ENCODE measurements at regions not wholly inside any gene's neighbourhood (a gene's known extent, or its start where the extent isn't known, plus 50 kb on each side); places are given as distances from the start of the nearest gene placed in this dataset.
A peak's percentile ranks its signal among the peaks of the same experiment; 100 is the strongest.

GRCh38 chr15:39376371-39376909 lies 204.4 kb upstream of the THBS1 start:
- no peak for TF ChIP-seq CTCF (IDR thresholded peaks at IDR 0.05; ENCODE audit: low read depth, low read length)
- H3K4me3 ChIP-seq (ENCODE audit: low read depth, low read length): no peak overlapping the region
- in situ Hi-C loops (cut with HindIII; ENCODE audit: low sequenced_read_pairs): no loop called here
- DNase-seq (ENCODE audit: low read depth, low spot score): no peak

DNA sequence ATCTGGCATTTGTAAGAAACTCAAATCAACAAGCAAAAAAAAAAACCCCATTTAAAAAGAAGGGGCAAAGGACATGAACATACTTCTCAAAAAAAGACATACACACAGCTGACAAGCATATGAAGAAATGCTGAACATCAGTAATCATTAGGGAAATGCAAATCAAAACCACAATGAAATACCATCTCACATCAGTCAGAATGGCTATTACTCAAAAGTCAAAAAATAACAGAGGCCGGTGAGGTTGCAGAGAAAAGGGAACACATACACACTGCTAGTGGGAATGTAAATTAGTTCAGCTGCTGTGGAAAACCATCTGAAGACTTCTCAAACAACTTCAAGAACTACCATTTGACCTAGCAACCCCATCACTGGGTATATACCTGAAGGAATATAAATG lies 199.4 kb upstream of the THBS1 start:
- H3K4me3 ChIP-seq (ENCODE audit: low read depth, low read length): no peak overlapping the region
- TF ChIP-seq CTCF (IDR thresholded peaks at IDR 0.05; ENCODE audit: low read depth, low read length): no peak
- in situ Hi-C loops (cut with HindIII; ENCODE audit: low sequenced_read_pairs): no loop called here
- peak; percentile 13 for DNase-seq (ENCODE audit: low read depth, low spot score)

- no peak for DNase-seq (ENCODE audit: low read depth, low spot score)
- no peak for TF ChIP-seq CTCF (IDR thresholded peaks at IDR 0.05; ENCODE audit: low read depth, low read length)
- in situ Hi-C loops (cut with HindIII; ENCODE audit: low sequenced_read_pairs): no loop called here
- H3K4me3 ChIP-seq (ENCODE audit: low read depth, low read length): no peak overlapping the region
Observed at GRCh38 chr15:39388118-39388517, 192.8 kb upstream of the THBS1 start.

DNA sequence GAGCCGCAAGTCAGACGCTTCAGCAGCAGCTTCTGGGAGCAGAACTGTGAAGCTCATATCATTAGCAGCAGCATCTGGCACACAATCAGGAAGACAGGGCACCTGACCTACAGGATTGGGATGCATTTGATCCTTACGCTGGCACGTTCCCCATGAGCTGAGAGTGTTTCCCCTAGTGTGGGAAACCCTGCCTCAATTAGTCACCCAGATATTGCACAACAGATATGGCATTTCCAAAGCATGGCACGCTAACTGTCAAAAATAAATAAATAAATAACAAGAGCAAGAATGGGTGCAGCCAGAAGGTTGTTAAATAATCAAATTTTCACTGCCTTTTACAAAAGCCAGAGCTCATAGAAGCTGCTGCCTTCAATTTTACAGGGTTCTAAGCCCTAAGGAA lies 189.6 kb upstream of the THBS1 start:
- no peak overlapping the region for H3K4me3 ChIP-seq (ENCODE audit: low read depth, low read length)
- no peak for TF ChIP-seq CTCF (IDR thresholded peaks at IDR 0.05; ENCODE audit: low read depth, low read length)
- in situ Hi-C loops (cut with HindIII; ENCODE audit: low sequenced_read_pairs): no loop called here
- DNase-seq (ENCODE audit: low read depth, low spot score): no peak

DNA sequence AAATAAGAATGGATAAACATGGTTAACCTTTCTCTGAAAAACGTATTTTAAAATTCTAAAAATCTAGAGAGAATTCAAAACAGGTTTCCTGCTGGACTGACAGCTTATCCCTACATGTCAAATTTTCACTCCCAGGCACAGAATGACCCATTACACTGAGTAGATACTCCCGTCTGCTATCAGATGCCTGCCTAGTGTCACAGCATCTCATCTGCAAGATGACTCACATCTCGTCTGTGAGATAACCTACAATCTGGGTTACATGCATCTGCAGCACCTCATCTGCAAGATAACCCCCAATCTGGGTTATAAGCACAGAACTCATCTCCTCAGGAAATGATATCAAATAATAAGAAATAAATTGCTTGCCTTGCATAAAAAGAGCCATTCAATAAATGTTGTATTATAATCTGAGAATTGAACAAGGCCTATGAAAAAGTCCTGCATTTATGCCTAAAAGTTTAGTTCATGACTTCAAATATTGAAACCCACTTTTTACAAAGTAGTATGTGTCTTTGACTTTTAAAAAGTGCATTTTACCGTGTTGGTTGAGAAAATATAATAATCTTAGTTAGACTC lies 188.3 kb upstream of the THBS1 start:
- no peak for TF ChIP-seq CTCF (IDR thresholded peaks at IDR 0.05; ENCODE audit: low read depth, low read length)
- no peak for DNase-seq (ENCODE audit: low read depth, low spot score)
- no peak overlapping the region for H3K4me3 ChIP-seq (ENCODE audit: low read depth, low read length)
- in situ Hi-C loops (cut with HindIII; ENCODE audit: low sequenced_read_pairs): no loop called here

DNA sequence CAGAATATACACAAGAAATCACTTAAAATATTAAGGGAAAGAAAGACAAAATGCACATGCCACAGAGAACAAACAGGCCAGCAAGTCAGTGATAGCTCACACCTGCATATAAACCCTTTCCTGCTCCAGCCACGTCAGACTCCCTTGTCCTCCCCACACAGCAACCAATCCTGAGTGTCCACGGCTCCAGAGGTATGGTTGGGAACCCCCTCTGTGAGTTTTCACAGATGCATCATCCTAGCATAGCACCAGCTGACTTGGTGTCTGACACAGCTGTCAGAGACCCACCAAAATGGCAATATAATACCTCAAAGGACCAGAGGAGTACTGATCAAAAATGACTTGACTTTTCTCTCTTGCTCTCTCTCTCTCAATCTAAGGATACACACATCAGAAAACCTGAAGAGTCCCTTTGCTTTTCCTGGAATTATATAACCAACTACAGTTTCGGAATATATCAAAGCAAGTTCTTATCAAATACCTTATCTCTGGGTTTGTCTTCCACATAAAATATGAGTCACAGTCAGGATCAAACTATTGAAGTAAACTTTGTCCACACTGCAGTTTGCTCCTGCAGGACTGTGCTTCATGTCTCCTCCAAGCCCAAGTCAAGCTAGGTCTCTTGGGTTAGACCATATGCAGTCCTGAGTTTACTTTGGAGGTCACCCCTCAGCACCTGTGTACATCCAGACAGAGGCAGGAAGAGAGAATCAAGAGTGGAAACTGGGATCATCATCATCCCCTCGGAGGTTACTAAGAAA lies 187.1 kb upstream of the THBS1 start:
- in situ Hi-C loops (cut with HindIII; ENCODE audit: low sequenced_read_pairs): no loop called here
- TF ChIP-seq CTCF (IDR thresholded peaks at IDR 0.05; ENCODE audit: low read depth, low read length): no peak
- DNase-seq (ENCODE audit: low read depth, low spot score): no peak
- no peak overlapping the region for H3K4me3 ChIP-seq (ENCODE audit: low read depth, low read length)

All from astrocyte of the spinal cord (primary cell).